ENCODE measurements at regions not wholly inside any gene's neighbourhood (a gene's known extent, or its start where the extent isn't known, plus 50 kb on each side); places are given as distances from the start of the nearest gene placed in this dataset.
"Not testable (repeated sequence)": the region's sequence is repeated elsewhere in the genome, so short reads cannot be mapped to it uniquely, and the experiment has no call there.

GRCh38 chr6:14899441-14899840, 346.4 kb upstream of the JARID2 start:
- TF ChIP-seq, protein P1, sequence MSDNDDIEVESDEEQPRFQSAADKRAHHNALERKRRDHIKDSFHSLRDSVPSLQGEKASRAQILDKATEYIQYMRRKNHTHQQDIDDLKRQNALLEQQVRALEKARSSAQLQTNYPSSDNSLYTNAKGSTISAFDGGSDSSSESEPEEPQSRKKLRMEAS (IDR thresholded peaks at IDR 0.05; ENCODE audit: low read depth) = not testable (repeated sequence)
- not testable (repeated sequence) for TF ChIP-seq CTCF (IDR thresholded peaks at IDR 0.05); FOXJ3 (CRISPR knock-in tag; IDR thresholded peaks at IDR 0.05); SIN3A (IDR thresholded peaks at IDR 0.05; ENCODE audit: borderline replicate concordance, low read depth, low read length); RCOR1 (IDR thresholded peaks at IDR 0.05; ENCODE audit: low read length); USF1 (IDR thresholded peaks at IDR 0.05; ENCODE audit: borderline replicate concordance, low read depth); GABPA (IDR thresholded peaks at IDR 0.05; ENCODE audit: low read depth); MXI1 (IDR thresholded peaks at IDR 0.05; ENCODE audit: low read depth, low read length); POLR2AphosphoS5 (IDR thresholded peaks at IDR 0.05; ENCODE audit: low read depth, low read length); EP300 (IDR thresholded peaks at IDR 0.05; ENCODE audit: borderline replicate concordance in 1 of 2, low read depth in 1 of 2, low read length in 1 of 2); YY1 (IDR thresholded peaks at IDR 0.05; ENCODE audit: low read depth); EZH2phosphoT487 (IDR thresholded peaks at IDR 0.05; ENCODE audit: borderline replicate concordance, low read depth)

Data from SK-N-SH (cell line).